Pons (tissue), 1 donor: ENCODE measurements at regions not wholly inside any gene's neighbourhood (a gene's known extent, or its start where the extent isn't known, plus 50 kb on each side); places are given as distances from the start of the nearest gene placed in this dataset.

Source experiments
- DNase-seq: peaks from one replicate; pipeline ENCODE4 v3.0.0-alpha.2; 2016; ENCODE audit warnings: low spot score

- DNase-seq, result no peak
Measured at GRCh38 chr6:66808771-66809170, 1101.7 kb upstream of the EYS start.

- DNase-seq, result no peak
Measured at GRCh38 chr6:66796987-66797386, 1090.0 kb upstream of the EYS start.

- no peak for DNase-seq
Measured at GRCh38 chr6:66788579-66788978, 1081.6 kb upstream of the EYS start.

GRCh38 chr6:66772800-66773199, 1065.8 kb upstream of the EYS start:
- DNase-seq, result peak; percentile 2

- no peak for DNase-seq
Measured at GRCh38 chr6:66771626-66772025, 1064.6 kb upstream of the EYS start.

- DNase-seq, result no peak
Measured at GRCh38 chr6:66751630-66752029, 1044.6 kb upstream of the EYS start.

- DNase-seq, result no peak
Measured at GRCh38 chr6:66740346-66740745, 1033.3 kb upstream of the EYS start.

- DNase-seq, result no peak
Measured at GRCh38 chr6:66735106-66735890, 1028.3 kb upstream of the EYS start.

GRCh38 chr6:66731310-66731709, 1024.3 kb upstream of the EYS start:
- no peak for DNase-seq

GRCh38 chr6:66725670-66726069, 1018.6 kb upstream of the EYS start:
- DNase-seq, result no peak

GRCh38 chr6:66717801-66718200, 1010.8 kb upstream of the EYS start:
- DNase-seq, result no peak

- DNase-seq, result no peak
Measured at GRCh38 chr6:66699385-66699784, 992.4 kb upstream of the EYS start.

- no peak for DNase-seq
Measured at GRCh38 chr6:66689608-66690007, 982.6 kb upstream of the EYS start.

- DNase-seq, result no peak
Measured at GRCh38 chr6:66687611-66688140, 980.6 kb upstream of the EYS start.

- DNase-seq, result no peak
Measured at GRCh38 chr6:66675906-66676305, 968.9 kb upstream of the EYS start.

- no peak for DNase-seq
Measured at GRCh38 chr6:66664112-66664511, 957.1 kb upstream of the EYS start.

GRCh38 chr6:66662721-66663507, 955.9 kb upstream of the EYS start:
- no peak for DNase-seq

- DNase-seq, result peak; percentile 19
Measured at GRCh38 chr6:66662196-66662595, 955.2 kb upstream of the EYS start.

GRCh38 chr6:66655420-66655819, 948.4 kb upstream of the EYS start:
- no peak for DNase-seq

GRCh38 chr6:66638518-66638917, 931.5 kb upstream of the EYS start:
- DNase-seq, result no peak

- no peak for DNase-seq
Measured at GRCh38 chr6:66638099-66638498, 931.1 kb upstream of the EYS start.

- DNase-seq, result no peak
Measured at GRCh38 chr6:66628917-66629316, 921.9 kb upstream of the EYS start.

GRCh38 chr6:66623050-66623449, 916.0 kb upstream of the EYS start:
- no peak for DNase-seq
